HUES64 (cell line): ENCODE measurements at regions not wholly inside any gene's neighbourhood (a gene's known extent, or its start where the extent isn't known, plus 50 kb on each side); places are given as distances from the start of the nearest gene placed in this dataset.

Source experiments
- H3K27ac ChIP-seq: 2 replicates; pipeline ENCODE4 v1.7.0; 2013; ENCODE audit warnings: low read depth, low read length, inconsistent platforms
- H3K27me3 ChIP-seq: 2 replicates; pipeline ENCODE4 v1.6.1; 2013; ENCODE audit warnings: mild to moderate bottlenecking, low read length; ENCODE audit not compliant: insufficient read depth
- H3K36me3 ChIP-seq: 2 replicates; pipeline ENCODE4 v1.6.1; 2013; ENCODE audit warnings: mild to moderate bottlenecking, low read length; ENCODE audit not compliant: insufficient read depth
- H3K4me1 ChIP-seq: 2 replicates; pipeline ENCODE4 v1.6.1; 2013; ENCODE audit warnings: mild to moderate bottlenecking, low read length, moderate library complexity; ENCODE audit not compliant: insufficient read depth
- H3K4me3 ChIP-seq: 2 replicates; pipeline ENCODE4 v1.5.1; 2013; ENCODE audit warnings: mild to moderate bottlenecking, low read length, moderate library complexity
- H3K9ac ChIP-seq: 2 replicates; pipeline ENCODE4 v1.6.1; 2013; ENCODE audit warnings: mild to moderate bottlenecking, low read depth, low read length
- H3K9me3 ChIP-seq: 2 replicates; pipeline ENCODE4 v1.6.1; 2013; ENCODE audit warnings: low read depth, low read length; ENCODE audit not compliant: insufficient read depth
- WGBS: fragments of 150-250, 120-280 bp; methylation state at CpG from one replicate; pipeline ENCODE4 v1.1.7; 2013; ENCODE audit warnings: missing lambda C conversion rate; 5-methylcytosine and 5-hydroxymethylcytosine counted together

- no peaks in the 10 kb centered on the region for H3K4me1 ChIP-seq
- no peaks in the 10 kb centered on the region for H3K36me3 ChIP-seq
- H3K9ac ChIP-seq = no peak overlapping the region
- H3K4me3 ChIP-seq = no peak overlapping the region
- H3K27me3 ChIP-seq = no peaks in the 10 kb centered on the region
- no peak overlapping the region for H3K27ac ChIP-seq
- 91% methylated on average over 1 of the region's 1 CpG for WGBS
- H3K9me3 ChIP-seq = no peaks in the 10 kb centered on the region
These were observed 76.5 kb upstream of the PPP1R3C start for GRCh38 chr10:91709394-91709798.

GRCh38 chr10:91708174-91708861 is 75.4 kb upstream of the PPP1R3C start:
- H3K27ac ChIP-seq = no peak overlapping the region
- H3K36me3 ChIP-seq = no peaks in the 10 kb centered on the region
- no peaks in the 10 kb centered on the region for H3K4me1 ChIP-seq
- H3K4me3 ChIP-seq = no peak overlapping the region
- H3K9me3 ChIP-seq = no peaks in the 10 kb centered on the region
- no peak overlapping the region for H3K9ac ChIP-seq
- WGBS = 93% methylated on average over 3 of the region's 3 CpGs
- no peaks in the 10 kb centered on the region for H3K27me3 ChIP-seq

GRCh38 chr10:91707236-91707635 is 74.4 kb upstream of the PPP1R3C start:
- 77% methylated on average over 3 of the region's 3 CpGs for WGBS
- H3K9me3 ChIP-seq = no peaks in the 10 kb centered on the region
- H3K9ac ChIP-seq = no peak overlapping the region

DNA sequence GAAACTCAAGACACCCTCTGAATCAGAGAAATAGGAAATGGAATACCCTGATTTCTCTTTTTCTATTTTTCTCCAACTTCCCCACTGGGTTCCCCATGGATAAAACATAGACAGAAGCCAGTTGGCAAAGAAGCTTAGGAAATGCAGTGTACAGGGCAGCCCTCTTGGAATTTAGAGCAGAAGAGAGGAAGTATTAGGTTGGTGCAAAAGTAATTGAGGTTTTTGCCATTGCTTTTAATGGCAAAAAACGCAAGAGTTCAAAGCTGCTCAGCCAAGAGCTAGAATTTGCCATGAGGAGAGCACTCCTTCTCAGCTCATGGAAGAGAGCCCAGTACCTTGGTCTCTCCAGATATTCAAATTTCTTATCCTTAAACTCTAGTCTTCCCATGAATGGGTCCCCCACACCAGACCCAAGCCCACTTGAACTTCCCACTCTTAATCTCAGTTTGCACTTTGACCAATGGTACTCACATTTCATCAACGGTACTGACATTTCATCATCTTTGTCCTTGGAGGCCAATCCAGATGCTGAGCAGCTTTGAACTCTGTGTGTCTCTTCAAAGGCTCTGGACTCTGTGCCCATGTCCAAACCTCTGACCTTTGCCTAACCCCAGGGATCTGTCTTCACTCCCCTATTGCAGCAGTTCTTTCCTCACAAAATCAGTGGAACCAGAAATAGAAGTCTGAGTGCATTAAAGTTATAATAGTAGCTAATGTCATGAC is 73.2 kb upstream of the PPP1R3C start:
- Histone ChIP-seq H3K4me3 (no peak overlapping the region), H3K4me1 (no peaks in the 10 kb centered on the region), H3K27ac (no peak overlapping the region), H3K9ac (no peak overlapping the region), H3K36me3 (no peaks in the 10 kb centered on the region), H3K9me3 (no peaks in the 10 kb centered on the region), H3K27me3 (no peaks in the 10 kb centered on the region)
- WGBS = 91% methylated on average over 2 of the region's 2 CpGs

More at GRCh38 chr10:91707236-91707635, 74.4 kb upstream of the PPP1R3C start:
- no peaks in the 10 kb centered on the region for H3K27me3 ChIP-seq
- no peaks in the 10 kb centered on the region for H3K36me3 ChIP-seq
- H3K4me3 ChIP-seq = no peak overlapping the region
- no peaks in the 10 kb centered on the region for H3K4me1 ChIP-seq
- H3K27ac ChIP-seq = no peak overlapping the region

GRCh38 chr10:91702620-91703019 is 69.7 kb upstream of the PPP1R3C start:
- no peak overlapping the region for H3K27ac ChIP-seq
- no peaks in the 10 kb centered on the region for H3K4me1 ChIP-seq
- H3K9ac ChIP-seq = no peak overlapping the region
- no peak overlapping the region for H3K4me3 ChIP-seq
- no peaks in the 10 kb centered on the region for H3K9me3 ChIP-seq
- 86% methylated on average over 4 of the region's 4 CpGs for WGBS
- H3K27me3 ChIP-seq = no peaks in the 10 kb centered on the region
- H3K36me3 ChIP-seq = no peaks in the 10 kb centered on the region

GRCh38 chr10:91700788-91701444 is 68.0 kb upstream of the PPP1R3C start:
- H3K27me3 ChIP-seq = no peaks in the 10 kb centered on the region
- H3K9ac ChIP-seq = no peak overlapping the region
- 93% methylated on average over 5 of the region's 5 CpGs for WGBS
- H3K36me3 ChIP-seq = no peaks in the 10 kb centered on the region
- H3K4me1 ChIP-seq = no peaks in the 10 kb centered on the region
- no peak overlapping the region for H3K27ac ChIP-seq
- no peak overlapping the region for H3K4me3 ChIP-seq
- no peaks in the 10 kb centered on the region for H3K9me3 ChIP-seq

DNA sequence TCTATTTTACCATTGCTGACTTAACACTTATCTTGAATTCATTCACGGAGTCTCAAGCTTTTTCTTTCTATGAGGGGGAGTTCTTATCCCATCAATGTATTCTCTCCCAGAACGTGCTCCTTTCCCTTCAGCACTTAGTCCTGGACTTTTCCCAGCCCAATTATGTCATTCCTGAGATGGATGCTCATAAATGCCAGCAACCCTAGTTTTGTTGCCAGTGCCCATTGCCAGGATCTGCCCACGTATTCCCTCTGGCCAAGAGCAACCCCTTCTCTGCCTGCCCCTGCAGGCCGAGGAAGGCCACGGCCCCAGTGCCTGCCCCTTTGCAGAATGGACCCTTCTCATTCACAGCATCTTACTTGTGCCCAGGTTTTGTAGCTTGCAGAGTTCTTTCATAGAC is 67.4 kb upstream of the PPP1R3C start:
- Histone ChIP-seq H3K36me3 (no peaks in the 10 kb centered on the region), H3K9me3 (no peaks in the 10 kb centered on the region), H3K4me3 (no peak overlapping the region), H3K27me3 (no peaks in the 10 kb centered on the region), H3K4me1 (no peaks in the 10 kb centered on the region), H3K27ac (no peak overlapping the region), H3K9ac (no peak overlapping the region)
- 91% methylated on average over 5 of the region's 5 CpGs for WGBS

DNA sequence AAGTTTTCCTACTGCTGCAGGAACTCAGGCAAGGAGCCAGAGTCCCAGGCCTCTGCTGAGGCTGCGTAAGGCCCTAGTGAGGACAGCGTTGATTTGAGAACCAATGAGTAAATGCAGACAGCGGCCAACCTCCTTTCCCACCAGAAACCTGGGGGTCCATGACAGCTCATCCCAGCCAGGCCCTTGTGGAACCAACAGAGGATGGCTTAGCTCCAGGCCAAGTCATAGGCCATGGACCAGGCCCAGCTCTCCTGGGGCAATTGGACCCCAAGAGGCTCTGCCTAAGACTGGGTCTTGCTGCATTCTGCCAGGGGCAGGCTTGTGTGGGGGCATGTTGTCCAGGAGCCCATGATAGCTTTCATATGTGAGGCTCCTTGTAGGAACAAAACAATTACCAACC is 65.4 kb upstream of the PPP1R3C start:
- Histone ChIP-seq H3K4me3 (no peak overlapping the region), H3K9ac (no peak overlapping the region), H3K36me3 (no peaks in the 10 kb centered on the region), H3K4me1 (no peaks in the 10 kb centered on the region), H3K9me3 (no peaks in the 10 kb centered on the region), H3K27ac (no peak overlapping the region), H3K27me3 (no peaks in the 10 kb centered on the region)
- WGBS = 96% methylated on average over 3 of the region's 3 CpGs

- Histone ChIP-seq H3K36me3 (no peaks in the 10 kb centered on the region), H3K27ac (no peak overlapping the region), H3K4me3 (no peak overlapping the region), H3K9me3 (no peaks in the 10 kb centered on the region), H3K27me3 (no peaks in the 10 kb centered on the region), H3K9ac (no peak overlapping the region), H3K4me1 (no peaks in the 10 kb centered on the region)
- WGBS = 79% methylated on average over 3 of the region's 3 CpGs
These were observed 61.4 kb upstream of the PPP1R3C start for GRCh38 chr10:91694170-91694794.

- no peak overlapping the region for H3K4me3 ChIP-seq
- no peak overlapping the region for H3K9ac ChIP-seq
- no peaks in the 10 kb centered on the region for H3K27me3 ChIP-seq
- no peaks in the 10 kb centered on the region for H3K4me1 ChIP-seq
- H3K36me3 ChIP-seq = no peaks in the 10 kb centered on the region
- H3K27ac ChIP-seq = no peak overlapping the region
- WGBS = 92% methylated on average over 4 of the region's 6 CpGs
- no peaks in the 10 kb centered on the region for H3K9me3 ChIP-seq
These were observed 59.1 kb upstream of the PPP1R3C start for GRCh38 chr10:91691981-91692380.
